ENCODE measurements at regions not wholly inside any gene's neighbourhood (a gene's known extent, or its start where the extent isn't known, plus 50 kb on each side); places are given as distances from the start of the nearest gene placed in this dataset.

GRCh38 chr11:92834296-92835020 lies 135.0 kb upstream of the MTNR1B start:
- no peaks in the 10 kb centered on the region for H3K4me1 ChIP-seq (ENCODE audit: control insufficient read depth in 2 of 2, insufficient read depth in 2 of 2, low read length in 2 of 2)
- H3K27me3 ChIP-seq (ENCODE audit: control insufficient read depth in 2 of 2, insufficient read depth in 2 of 2, low read length in 2 of 2), result no peaks in the 10 kb centered on the region
- no peak overlapping the region for H3K4me3 ChIP-seq (ENCODE audit: low read length in 2 of 2)
- no peak overlapping the region for H3K9ac ChIP-seq (ENCODE audit: low read depth in 1 of 2, low read length in 2 of 2)
- H3K27ac ChIP-seq (ENCODE audit: low read depth in 2 of 2, low read length in 2 of 2), result no peak overlapping the region
- no peaks in the 10 kb centered on the region for H3K9me3 ChIP-seq (ENCODE audit: control insufficient read depth in 2 of 2, low read length in 2 of 2)
- H3K36me3 ChIP-seq (ENCODE audit: control insufficient read depth in 2 of 2, insufficient read depth in 2 of 2, low read length in 2 of 2), result no peaks in the 10 kb centered on the region

GRCh38 chr11:92837595-92837994 lies 131.9 kb upstream of the MTNR1B start:
- Histone ChIP-seq H3K9ac (ENCODE audit: low read depth in 1 of 2, low read length in 2 of 2) (no peak overlapping the region), H3K9me3 (ENCODE audit: control insufficient read depth in 2 of 2, low read length in 2 of 2) (no peaks in the 10 kb centered on the region), H3K4me3 (ENCODE audit: low read length in 2 of 2) (no peak overlapping the region), H3K27ac (ENCODE audit: low read depth in 2 of 2, low read length in 2 of 2) (no peak overlapping the region), H3K27me3 (ENCODE audit: control insufficient read depth in 2 of 2, insufficient read depth in 2 of 2, low read length in 2 of 2) (no peaks in the 10 kb centered on the region), H3K4me1 (ENCODE audit: control insufficient read depth in 2 of 2, insufficient read depth in 2 of 2, low read length in 2 of 2) (no peaks in the 10 kb centered on the region), H3K36me3 (ENCODE audit: control insufficient read depth in 2 of 2, insufficient read depth in 2 of 2, low read length in 2 of 2) (no peaks in the 10 kb centered on the region)

GRCh38 chr11:92838759-92839310 lies 130.6 kb upstream of the MTNR1B start:
- H3K27me3 ChIP-seq (ENCODE audit: control insufficient read depth in 2 of 2, insufficient read depth in 2 of 2, low read length in 2 of 2), result no peaks in the 10 kb centered on the region
- no peak overlapping the region for H3K9ac ChIP-seq (ENCODE audit: low read depth in 1 of 2, low read length in 2 of 2)
- H3K4me3 ChIP-seq (ENCODE audit: low read length in 2 of 2), result no peak overlapping the region
- H3K27ac ChIP-seq (ENCODE audit: low read depth in 2 of 2, low read length in 2 of 2), result no peak overlapping the region
- H3K36me3 ChIP-seq (ENCODE audit: control insufficient read depth in 2 of 2, insufficient read depth in 2 of 2, low read length in 2 of 2), result no peaks in the 10 kb centered on the region
- no peaks in the 10 kb centered on the region for H3K9me3 ChIP-seq (ENCODE audit: control insufficient read depth in 2 of 2, low read length in 2 of 2)
- peaks cover 0 to 9% of the 10 kb centered on the region in 2 donors for H3K4me1 ChIP-seq (ENCODE audit: control insufficient read depth in 2 of 2, insufficient read depth in 2 of 2, low read length in 2 of 2)

- H3K4me1 ChIP-seq (ENCODE audit: control insufficient read depth in 2 of 2, insufficient read depth in 2 of 2, low read length in 2 of 2), result peaks cover 6 to 15% of the 10 kb centered on the region in 2 donors
- no peak overlapping the region for H3K27ac ChIP-seq (ENCODE audit: low read depth in 2 of 2, low read length in 2 of 2)
- H3K27me3 ChIP-seq (ENCODE audit: control insufficient read depth in 2 of 2, insufficient read depth in 2 of 2, low read length in 2 of 2), result no peaks in the 10 kb centered on the region
- H3K36me3 ChIP-seq (ENCODE audit: control insufficient read depth in 2 of 2, insufficient read depth in 2 of 2, low read length in 2 of 2), result no peaks in the 10 kb centered on the region
- H3K4me3 ChIP-seq (ENCODE audit: low read length in 2 of 2), result no peak overlapping the region
- H3K9ac ChIP-seq (ENCODE audit: low read depth in 1 of 2, low read length in 2 of 2), result no peak overlapping the region
- no peaks in the 10 kb centered on the region for H3K9me3 ChIP-seq (ENCODE audit: control insufficient read depth in 2 of 2, low read length in 2 of 2)
Measured at GRCh38 chr11:92839450-92839849, 130.0 kb upstream of the MTNR1B start.

GRCh38 chr11:92841719-92842118 lies 127.7 kb upstream of the MTNR1B start:
- Histone ChIP-seq H3K36me3 (ENCODE audit: control insufficient read depth in 2 of 2, insufficient read depth in 2 of 2, low read length in 2 of 2) (no peaks in the 10 kb centered on the region), H3K9me3 (ENCODE audit: control insufficient read depth in 2 of 2, low read length in 2 of 2) (no peaks in the 10 kb centered on the region), H3K27me3 (ENCODE audit: control insufficient read depth in 2 of 2, insufficient read depth in 2 of 2, low read length in 2 of 2) (no peaks in the 10 kb centered on the region), H3K27ac (ENCODE audit: low read depth in 2 of 2, low read length in 2 of 2) (no peak overlapping the region), H3K4me3 (ENCODE audit: low read length in 2 of 2) (no peak overlapping the region), H3K4me1 (ENCODE audit: control insufficient read depth in 2 of 2, insufficient read depth in 2 of 2, low read length in 2 of 2) (peaks cover 22 to 36% of the 10 kb centered on the region in 2 donors), H3K9ac (ENCODE audit: low read depth in 1 of 2, low read length in 2 of 2) (no peak overlapping the region)

- Histone ChIP-seq H3K9me3 (ENCODE audit: control insufficient read depth in 2 of 2, low read length in 2 of 2) (no peaks in the 10 kb centered on the region), H3K27ac (ENCODE audit: low read depth in 2 of 2, low read length in 2 of 2) (no peak overlapping the region), H3K27me3 (ENCODE audit: control insufficient read depth in 2 of 2, insufficient read depth in 2 of 2, low read length in 2 of 2) (no peaks in the 10 kb centered on the region), H3K36me3 (ENCODE audit: control insufficient read depth in 2 of 2, insufficient read depth in 2 of 2, low read length in 2 of 2) (no peaks in the 10 kb centered on the region), H3K4me3 (ENCODE audit: low read length in 2 of 2) (no peak overlapping the region), H3K4me1 (ENCODE audit: control insufficient read depth in 2 of 2, insufficient read depth in 2 of 2, low read length in 2 of 2) (peaks cover 36 to 49% of the 10 kb centered on the region in 2 donors), H3K9ac (ENCODE audit: low read depth in 1 of 2, low read length in 2 of 2) (no peak overlapping the region)
Measured at GRCh38 chr11:92843455-92843854, 126.0 kb upstream of the MTNR1B start.

- Histone ChIP-seq H3K27me3 (ENCODE audit: control insufficient read depth in 2 of 2, insufficient read depth in 2 of 2, low read length in 2 of 2) (no peaks in the 10 kb centered on the region), H3K9me3 (ENCODE audit: control insufficient read depth in 2 of 2, low read length in 2 of 2) (no peaks in the 10 kb centered on the region), H3K36me3 (ENCODE audit: control insufficient read depth in 2 of 2, insufficient read depth in 2 of 2, low read length in 2 of 2) (no peaks in the 10 kb centered on the region), H3K4me1 (ENCODE audit: control insufficient read depth in 2 of 2, insufficient read depth in 2 of 2, low read length in 2 of 2) (peaks cover 38 to 49% of the 10 kb centered on the region in 2 donors), H3K9ac (ENCODE audit: low read depth in 1 of 2, low read length in 2 of 2) (no peak overlapping the region), H3K27ac (ENCODE audit: low read depth in 2 of 2, low read length in 2 of 2) (no peak overlapping the region), H3K4me3 (ENCODE audit: low read length in 2 of 2) (no peak overlapping the region)
Measured at GRCh38 chr11:92844197-92844596, 125.3 kb upstream of the MTNR1B start.

- no peaks in the 10 kb centered on the region for H3K9me3 ChIP-seq (ENCODE audit: control insufficient read depth in 2 of 2, low read length in 2 of 2)
- H3K36me3 ChIP-seq (ENCODE audit: control insufficient read depth in 2 of 2, insufficient read depth in 2 of 2, low read length in 2 of 2), result no peaks in the 10 kb centered on the region
- no peaks in the 10 kb centered on the region for H3K27me3 ChIP-seq (ENCODE audit: control insufficient read depth in 2 of 2, insufficient read depth in 2 of 2, low read length in 2 of 2)
- H3K27ac ChIP-seq (ENCODE audit: low read depth in 2 of 2, low read length in 2 of 2), result no peak overlapping the region
- no peak overlapping the region for H3K4me3 ChIP-seq (ENCODE audit: low read length in 2 of 2)
- H3K4me1 ChIP-seq (ENCODE audit: control insufficient read depth in 2 of 2, insufficient read depth in 2 of 2, low read length in 2 of 2), result peaks cover 41 to 49% of the 10 kb centered on the region in 2 donors
- H3K9ac ChIP-seq (ENCODE audit: low read depth in 1 of 2, low read length in 2 of 2), result no peak overlapping the region
Measured at GRCh38 chr11:92845390-92845789, 124.1 kb upstream of the MTNR1B start.

GRCh38 chr11:92845805-92846204 lies 123.6 kb upstream of the MTNR1B start:
- no peaks in the 10 kb centered on the region for H3K27me3 ChIP-seq (ENCODE audit: control insufficient read depth in 2 of 2, insufficient read depth in 2 of 2, low read length in 2 of 2)
- H3K9ac ChIP-seq (ENCODE audit: low read depth in 1 of 2, low read length in 2 of 2), result no peak overlapping the region
- peaks cover 41 to 49% of the 10 kb centered on the region in 2 donors for H3K4me1 ChIP-seq (ENCODE audit: control insufficient read depth in 2 of 2, insufficient read depth in 2 of 2, low read length in 2 of 2)
- no peaks in the 10 kb centered on the region for H3K9me3 ChIP-seq (ENCODE audit: control insufficient read depth in 2 of 2, low read length in 2 of 2)
- H3K36me3 ChIP-seq (ENCODE audit: control insufficient read depth in 2 of 2, insufficient read depth in 2 of 2, low read length in 2 of 2), result no peaks in the 10 kb centered on the region
- H3K4me3 ChIP-seq (ENCODE audit: low read length in 2 of 2), result no peak overlapping the region
- no peak overlapping the region for H3K27ac ChIP-seq (ENCODE audit: low read depth in 2 of 2, low read length in 2 of 2)

GRCh38 chr11:92846491-92847125 lies 122.8 kb upstream of the MTNR1B start:
- Histone ChIP-seq H3K4me1 (ENCODE audit: control insufficient read depth in 2 of 2, insufficient read depth in 2 of 2, low read length in 2 of 2) (peaks cover 41 to 49% of the 10 kb centered on the region in 2 donors), H3K9ac (ENCODE audit: low read depth in 1 of 2, low read length in 2 of 2) (no peak overlapping the region), H3K9me3 (ENCODE audit: control insufficient read depth in 2 of 2, low read length in 2 of 2) (no peaks in the 10 kb centered on the region), H3K36me3 (ENCODE audit: control insufficient read depth in 2 of 2, insufficient read depth in 2 of 2, low read length in 2 of 2) (no peaks in the 10 kb centered on the region), H3K27ac (ENCODE audit: low read depth in 2 of 2, low read length in 2 of 2) (peak overlapping the region in 1 of 2 donors; percentile 53), H3K27me3 (ENCODE audit: control insufficient read depth in 2 of 2, insufficient read depth in 2 of 2, low read length in 2 of 2) (no peaks in the 10 kb centered on the region), H3K4me3 (ENCODE audit: low read length in 2 of 2) (peak overlapping the region in 1 of 2 donors; percentile 9)
